IgD-negative memory B cell (primary cell): ENCODE measurements at regions not wholly inside any gene's neighbourhood (a gene's known extent, or its start where the extent isn't known, plus 50 kb on each side); places are given as distances from the start of the nearest gene placed in this dataset.
A peak's percentile ranks its signal among the peaks of the same experiment; 100 is the strongest.
"Not testable (repeated sequence)": the region's sequence is repeated elsewhere in the genome, so short reads cannot be mapped to it uniquely, and the experiment has no call there.

ENCODE experiments used
- H3K27ac Mint-ChIP-seq, 3 donors: one replicate each; pipeline ENCODE4 v1.8.0; 2020 to 2022; ENCODE audit warnings: mild to moderate bottlenecking in 3 of 3, mixed read lengths in 3 of 3, moderate library complexity in 1 of 3
- H3K27me3 Mint-ChIP-seq: one replicate; pipeline ENCODE4 v1.8.0; 2021; ENCODE audit warnings: mixed read lengths
- H3K36me3 Mint-ChIP-seq: one replicate; pipeline ENCODE4 v1.8.0; 2020; ENCODE audit warnings: mild to moderate bottlenecking, mixed read lengths
- H3K4me1 Mint-ChIP-seq, 3 donors: one replicate each; pipeline ENCODE4 v1.8.0; 2020 to 2022; ENCODE audit warnings: mixed read lengths in 3 of 3, mild to moderate bottlenecking in 1 of 3
- H3K4me3 Mint-ChIP-seq, 4 donors: one replicate each; pipeline ENCODE4 v1.8.0; 2020 to 2022; ENCODE audit warnings: mild to moderate bottlenecking in 4 of 4, mixed read lengths in 4 of 4, moderate library complexity in 3 of 4
- H3K9me3 Mint-ChIP-seq, 3 donors: one replicate each; pipeline ENCODE4 v1.8.0; 2020 to 2021; ENCODE audit warnings: mixed read lengths in 3 of 3, mild to moderate bottlenecking in 1 of 3

DNA sequence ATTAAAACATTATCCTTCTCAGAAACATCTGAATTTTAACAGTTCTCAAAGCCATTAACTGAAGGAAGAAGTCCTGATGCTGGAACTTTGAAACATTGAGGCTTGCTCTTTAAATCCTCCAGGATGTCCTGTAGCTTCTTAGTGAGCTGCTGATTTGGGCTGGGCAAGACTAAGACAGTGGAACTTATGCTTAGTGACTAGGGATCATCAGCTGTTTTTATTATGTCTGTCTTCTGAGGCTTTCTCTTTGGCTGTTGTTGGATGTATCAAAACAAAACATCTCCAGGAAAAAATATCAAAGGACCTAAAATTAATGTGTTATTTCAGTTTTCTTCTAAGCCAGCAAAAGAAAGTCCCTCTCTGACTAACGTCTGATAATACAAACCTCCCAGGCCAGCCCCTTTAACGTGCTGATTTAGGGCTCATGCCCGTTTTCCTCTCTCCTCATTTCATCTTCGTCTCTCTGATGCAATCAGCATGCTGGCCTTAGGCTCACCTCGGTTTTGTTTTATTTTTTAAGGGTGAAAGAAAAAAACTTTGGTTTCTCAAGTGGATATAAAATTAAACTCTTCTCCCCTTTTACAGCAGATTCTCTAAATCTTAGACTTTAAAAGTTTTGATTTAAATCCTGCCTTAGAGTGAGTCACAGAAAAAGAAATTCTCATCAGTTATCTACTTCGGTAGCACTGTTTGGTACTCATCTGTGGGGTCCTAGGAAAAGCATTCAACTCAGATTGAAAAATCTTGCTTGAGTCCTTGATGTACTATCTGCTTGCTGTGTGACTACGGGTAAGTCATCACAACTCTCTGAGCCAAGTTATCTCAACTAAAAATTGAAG lies 106.2 kb upstream of the CCDC91 start:
- Mint-ChIP-seq H3K4me1 (peaks cover 2 to 5% (median 4%) of the 10 kb centered on the region in 3 donors), H3K27me3 (peaks cover 3% of the 10 kb centered on the region), H3K36me3 (peaks cover 2% of the 10 kb centered on the region), H3K4me3 (no peak overlapping the region), H3K27ac (no peak overlapping the region), H3K9me3 (peaks cover 0 to 3% (median 1%) of the 10 kb centered on the region in 3 donors)

DNA sequence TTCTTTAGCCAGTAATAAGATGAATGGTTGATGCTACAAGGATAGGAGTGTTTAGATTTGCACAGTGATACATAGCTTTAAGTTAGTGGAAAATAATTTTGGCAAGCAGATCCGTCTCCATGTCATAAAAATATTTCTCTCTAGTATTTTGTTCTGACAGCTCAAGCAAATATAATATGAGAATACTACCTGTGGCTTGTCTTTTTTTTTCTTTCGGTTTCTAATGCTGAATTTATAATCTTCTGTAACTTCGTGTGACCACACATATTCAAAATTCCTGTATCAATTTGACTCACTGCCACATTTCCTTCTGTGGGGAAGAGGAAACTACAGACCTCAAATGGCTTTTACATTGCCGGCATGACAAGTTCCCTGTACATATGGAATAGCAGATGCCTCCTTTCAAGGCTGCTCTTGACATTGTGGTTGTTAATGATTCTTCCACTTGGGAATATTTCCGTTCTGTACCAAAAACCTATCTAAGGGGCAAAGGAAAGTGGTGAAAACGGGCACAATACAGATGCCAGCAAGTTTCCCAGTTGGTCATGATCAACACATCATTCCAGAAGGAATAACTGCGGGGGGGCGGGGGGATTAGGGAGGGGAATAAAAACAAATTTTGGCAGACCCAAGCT lies 103.6 kb upstream of the CCDC91 start:
- H3K4me3 Mint-ChIP-seq, result peak overlapping the region in 1 of 4 donors; percentile 26

DNA sequence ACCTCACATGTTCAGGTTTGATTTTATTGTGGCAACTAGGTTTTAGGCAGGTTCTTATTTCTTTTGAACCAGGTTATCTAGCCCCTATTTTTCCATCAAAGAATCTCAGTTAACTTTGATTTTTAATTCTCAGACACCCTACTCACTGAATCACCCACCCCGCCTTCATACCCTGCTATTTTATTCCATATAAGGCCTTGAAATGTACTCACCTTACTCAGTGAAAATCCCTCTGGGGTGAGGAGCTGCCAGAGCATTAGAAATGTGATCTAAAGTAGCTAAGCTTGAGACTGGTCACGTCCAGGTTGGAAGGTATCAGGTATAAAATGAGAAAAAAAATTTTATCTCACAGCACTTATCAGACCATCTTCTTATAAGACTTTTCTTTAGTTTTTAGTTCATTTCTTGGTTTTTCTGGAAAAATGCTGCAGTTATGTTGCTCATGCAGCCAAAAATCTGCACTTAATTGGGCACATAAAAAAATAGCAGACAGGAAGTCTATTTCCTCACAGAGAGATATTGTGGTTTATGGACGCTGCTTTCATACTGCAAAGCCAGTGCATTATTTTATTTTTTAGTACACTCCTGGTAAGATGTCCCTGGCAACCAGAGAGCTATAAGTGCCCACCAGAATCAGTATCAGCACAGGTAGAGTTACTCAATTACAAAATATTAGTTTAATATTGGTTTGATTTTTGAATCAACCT lies 101.5 kb upstream of the CCDC91 start:
- Mint-ChIP-seq H3K36me3 (peaks cover 2% of the 10 kb centered on the region), H3K27me3 (peaks cover 10% of the 10 kb centered on the region), H3K27ac (no peak overlapping the region), H3K9me3 (peaks cover 0 to 3% (median 3%) of the 10 kb centered on the region in 3 donors), H3K4me1 (peaks cover 2 to 5% (median 4%) of the 10 kb centered on the region in 3 donors), H3K4me3 (no peak overlapping the region)

More for the DNA sequence above, 103.6 kb upstream of the CCDC91 start:
- Mint-ChIP-seq H3K36me3 (peaks cover 2% of the 10 kb centered on the region), H3K27ac (no peak overlapping the region), H3K9me3 (peaks cover 0 to 3% (median 1%) of the 10 kb centered on the region in 3 donors), H3K4me1 (peaks cover 2 to 5% (median 4%) of the 10 kb centered on the region in 3 donors), H3K27me3 (peaks cover 10% of the 10 kb centered on the region)

DNA sequence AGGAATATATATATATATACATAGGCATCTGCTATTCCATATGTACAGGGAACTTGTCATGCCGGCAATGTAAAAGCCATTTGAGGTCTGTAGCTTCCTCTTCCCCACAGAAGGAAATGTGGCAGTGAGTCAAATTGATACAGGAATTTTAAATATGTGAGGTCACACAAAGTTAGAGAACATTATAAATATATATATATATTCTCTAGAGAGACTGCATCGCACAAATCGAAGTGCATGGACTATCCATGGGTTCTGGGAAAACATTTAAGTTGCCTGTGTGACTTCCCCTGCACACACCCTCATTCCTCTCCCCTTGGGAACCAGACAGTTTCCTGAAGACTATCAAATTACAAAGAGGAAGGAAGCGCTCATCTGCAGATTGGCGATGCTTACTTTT lies 100.9 kb upstream of the CCDC91 start:
- Mint-ChIP-seq H3K4me3 (no peak overlapping the region), H3K9me3 (peaks cover 0 to 3% (median 3%) of the 10 kb centered on the region in 3 donors), H3K27me3 (peaks cover 10% of the 10 kb centered on the region), H3K27ac (no peak overlapping the region), H3K4me1 (peaks cover 2 to 5% (median 4%) of the 10 kb centered on the region in 3 donors), H3K36me3 (peaks cover 2% of the 10 kb centered on the region)

DNA sequence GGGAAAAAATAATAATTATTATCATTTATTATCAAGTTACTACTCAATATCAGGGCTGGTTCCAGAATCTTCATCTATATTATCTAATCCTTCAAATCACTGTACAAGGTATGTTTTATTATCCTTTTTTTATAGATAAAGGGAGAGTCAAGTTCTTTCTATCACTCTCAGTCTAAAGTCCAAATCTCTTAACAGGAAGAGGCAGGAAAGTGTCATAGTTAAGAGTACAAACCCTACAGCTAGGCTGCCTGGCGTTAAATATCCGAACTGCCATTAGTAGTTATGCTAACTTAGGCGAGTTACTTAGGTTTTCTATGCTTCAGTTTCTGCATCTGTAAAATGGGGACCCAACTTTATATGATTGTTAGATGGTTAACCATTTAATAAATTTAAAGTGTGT lies 99.4 kb upstream of the CCDC91 start:
- peaks cover 0 to 3% (median 0%) of the 10 kb centered on the region in 3 donors for H3K9me3 Mint-ChIP-seq
- H3K27ac Mint-ChIP-seq, result no peak overlapping the region
- H3K4me1 Mint-ChIP-seq, result peaks cover 2 to 5% (median 4%) of the 10 kb centered on the region in 3 donors
- H3K27me3 Mint-ChIP-seq, result peaks cover 10% of the 10 kb centered on the region
- H3K4me3 Mint-ChIP-seq, result no peak overlapping the region
- H3K36me3 Mint-ChIP-seq, result peaks cover 2% of the 10 kb centered on the region

DNA sequence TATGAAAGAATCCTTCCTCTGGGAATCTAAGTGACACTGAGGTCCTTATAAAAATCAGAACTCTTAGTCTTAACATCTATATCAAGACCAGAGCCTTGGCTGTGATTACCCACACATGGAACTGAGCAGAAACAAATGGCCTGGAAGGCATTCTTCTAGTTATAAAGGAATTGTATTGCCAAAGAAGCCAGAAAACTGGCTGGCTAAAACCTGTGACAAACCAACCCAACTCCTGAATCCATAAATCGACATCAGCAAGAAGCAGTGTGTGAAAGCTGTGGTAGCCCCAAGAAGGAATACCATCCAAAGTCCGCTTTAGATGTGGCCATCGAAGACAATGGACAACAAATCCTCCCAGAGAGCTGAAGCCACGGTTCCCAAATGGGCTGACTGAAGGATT lies 97.9 kb upstream of the CCDC91 start:
- H3K4me1 Mint-ChIP-seq, result peaks cover 0 to 3% (median 0%) of the 10 kb centered on the region in 3 donors
- H3K36me3 Mint-ChIP-seq, result no peaks in the 10 kb centered on the region
- H3K27me3 Mint-ChIP-seq, result peaks cover 7% of the 10 kb centered on the region
- no peak overlapping the region for H3K27ac Mint-ChIP-seq
- H3K9me3 Mint-ChIP-seq, result peaks cover 0 to 2% (median 0%) of the 10 kb centered on the region in 3 donors
- no peak overlapping the region for H3K4me3 Mint-ChIP-seq

DNA sequence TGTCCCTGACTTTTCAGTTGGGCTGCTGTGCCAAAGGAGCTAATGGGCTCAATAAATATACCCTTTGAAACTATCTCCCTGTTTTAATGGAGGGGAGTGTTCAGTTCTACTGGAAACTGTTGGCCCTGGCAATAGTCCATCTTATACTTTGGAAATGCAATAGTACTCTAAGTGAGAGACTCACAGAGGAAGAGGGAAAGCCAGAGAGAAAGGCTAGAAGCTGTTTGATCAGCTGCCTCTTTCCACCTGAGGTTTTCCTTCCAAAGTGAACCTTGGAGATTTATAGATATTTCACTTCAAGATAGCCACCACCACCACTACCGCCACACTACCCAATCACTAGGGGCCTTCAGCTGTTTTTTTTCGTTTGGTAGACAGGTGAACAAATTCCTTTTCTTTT lies 93.6 kb upstream of the CCDC91 start:
- Mint-ChIP-seq H3K36me3 (no peaks in the 10 kb centered on the region), H3K4me1 (peaks cover 0 to 3% (median 0%) of the 10 kb centered on the region in 3 donors), H3K9me3 (peaks cover 0 to 3% (median 0%) of the 10 kb centered on the region in 3 donors), H3K4me3 (no peak overlapping the region), H3K27ac (no peak overlapping the region), H3K27me3 (no peaks in the 10 kb centered on the region)

DNA sequence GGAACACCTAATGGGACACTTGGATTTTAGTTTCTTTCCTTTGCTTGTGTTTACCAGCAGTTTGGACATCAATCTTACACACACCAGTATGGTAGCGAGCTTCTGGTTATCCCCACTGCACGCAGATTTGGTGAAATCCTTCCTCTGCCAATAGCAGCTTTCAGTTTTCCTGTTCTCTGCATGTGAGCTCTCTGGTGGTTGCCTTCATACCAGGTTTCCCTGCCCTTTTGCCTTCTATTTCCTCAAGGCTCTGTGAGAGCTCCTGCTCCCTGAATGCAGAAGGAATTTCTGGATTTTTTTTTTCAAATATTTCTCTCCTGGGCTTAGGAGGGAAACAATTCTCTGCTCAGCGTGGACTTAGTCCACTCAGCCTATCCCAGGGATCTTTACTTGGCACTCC lies 93.0 kb upstream of the CCDC91 start:
- no peak overlapping the region for H3K4me3 Mint-ChIP-seq
- peaks cover 0 to 3% (median 0%) of the 10 kb centered on the region in 3 donors for H3K4me1 Mint-ChIP-seq
- no peaks in the 10 kb centered on the region for H3K36me3 Mint-ChIP-seq
- H3K27me3 Mint-ChIP-seq, result no peaks in the 10 kb centered on the region
- no peak overlapping the region for H3K27ac Mint-ChIP-seq
- H3K9me3 Mint-ChIP-seq, result peaks cover 0 to 2% (median 0%) of the 10 kb centered on the region in 3 donors

DNA sequence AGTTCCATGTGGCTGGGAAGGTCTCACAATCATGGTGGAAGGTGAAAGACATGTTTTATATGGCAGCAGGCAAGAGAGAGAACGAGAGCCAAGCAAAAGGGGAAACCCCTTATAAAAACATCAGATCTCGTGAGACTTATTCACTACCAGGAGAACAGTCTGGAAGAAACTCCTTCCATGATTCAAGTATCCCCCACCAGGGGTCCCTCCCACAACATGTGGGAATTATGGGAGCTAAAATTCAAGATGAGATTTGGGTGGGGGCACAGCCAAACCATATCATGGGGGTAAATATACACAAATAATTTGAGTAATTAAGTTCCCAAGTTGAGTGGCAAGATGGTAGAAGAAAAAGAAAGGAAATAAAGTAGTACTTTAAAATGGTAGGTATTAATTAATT lies 91.0 kb upstream of the CCDC91 start:
- H3K4me3 Mint-ChIP-seq, H3K36me3 Mint-ChIP-seq, H3K9me3 Mint-ChIP-seq, H3K27ac Mint-ChIP-seq, H3K27me3 Mint-ChIP-seq, H3K4me1 Mint-ChIP-seq: not testable (repeated sequence)

DNA sequence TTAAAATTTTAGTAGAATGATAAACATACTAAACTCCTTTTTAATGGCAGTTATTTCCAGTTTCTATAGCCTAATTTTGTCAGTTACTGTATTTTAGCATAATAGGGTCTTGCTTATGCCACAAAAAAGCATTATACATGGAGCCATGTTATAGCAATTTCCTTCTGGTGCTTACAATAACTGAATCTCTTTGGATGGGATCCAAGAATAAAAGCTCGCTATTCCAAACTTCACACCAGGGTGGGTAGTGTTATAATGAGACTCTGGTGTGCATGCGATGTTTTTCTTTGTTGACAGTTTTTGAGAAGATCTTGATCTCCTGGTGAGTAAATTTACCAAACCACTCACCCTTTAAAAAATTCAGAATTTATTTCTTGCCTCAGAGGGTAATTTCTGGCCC lies 90.4 kb upstream of the CCDC91 start:
- Mint-ChIP-seq H3K9me3 (peaks cover 0 to 2% (median 0%) of the 10 kb centered on the region in 3 donors), H3K27ac (no peak overlapping the region), H3K4me3 (no peak overlapping the region), H3K4me1 (peaks cover 0 to 3% (median 0%) of the 10 kb centered on the region in 3 donors), H3K27me3 (no peaks in the 10 kb centered on the region), H3K36me3 (no peaks in the 10 kb centered on the region)

DNA sequence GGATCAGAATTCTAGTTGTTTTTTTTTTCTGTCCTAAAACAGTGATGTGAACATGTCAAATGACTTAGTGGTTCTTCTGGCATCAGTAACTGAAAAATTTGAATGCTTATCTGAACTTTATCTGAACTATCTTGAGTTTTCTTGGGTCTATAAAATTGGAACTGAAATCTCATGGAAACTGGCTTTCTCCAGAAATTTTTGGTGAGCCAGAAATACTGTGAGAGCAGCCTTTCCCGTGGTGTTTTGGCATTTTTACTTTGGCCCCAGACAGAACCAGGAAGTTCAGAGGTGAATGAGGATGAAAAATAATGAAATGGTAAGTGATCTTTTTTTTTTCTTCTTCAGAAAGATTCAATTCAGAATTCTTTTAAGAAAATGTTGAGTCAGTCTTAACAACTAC lies 89.5 kb upstream of the CCDC91 start:
- no peak overlapping the region for H3K4me3 Mint-ChIP-seq
- peaks cover 0 to 3% (median 0%) of the 10 kb centered on the region in 3 donors for H3K4me1 Mint-ChIP-seq
- peaks cover 1% of the 10 kb centered on the region for H3K27me3 Mint-ChIP-seq
- no peak overlapping the region for H3K27ac Mint-ChIP-seq
- no peaks in the 10 kb centered on the region for H3K36me3 Mint-ChIP-seq
- peaks cover 0 to 2% (median 0%) of the 10 kb centered on the region in 3 donors for H3K9me3 Mint-ChIP-seq

DNA sequence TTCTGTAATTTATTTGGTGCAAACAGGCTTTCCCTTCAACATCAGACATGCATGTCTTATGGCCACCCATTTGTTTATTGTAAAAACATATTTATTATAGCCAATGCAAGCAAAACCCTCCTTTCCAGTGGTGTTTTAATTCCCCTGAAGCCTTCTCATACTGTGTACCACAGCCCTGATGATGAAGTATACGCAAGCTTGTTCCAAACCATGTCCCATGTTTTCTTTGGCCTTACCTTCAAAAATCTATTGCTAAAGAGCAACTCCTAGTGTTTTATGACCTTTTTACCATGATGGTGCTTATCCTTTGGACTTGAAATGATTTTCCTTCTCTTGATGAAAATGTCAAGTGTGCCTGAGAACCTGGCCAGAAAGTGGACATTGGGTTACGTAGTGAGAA lies 85.9 kb upstream of the CCDC91 start:
- Mint-ChIP-seq H3K27ac (no peak overlapping the region), H3K4me1 (no peaks in the 10 kb centered on the region), H3K9me3 (peaks cover 0 to 4% (median 0%) of the 10 kb centered on the region in 3 donors), H3K27me3 (peaks cover 1% of the 10 kb centered on the region), H3K4me3 (no peak overlapping the region), H3K36me3 (no peaks in the 10 kb centered on the region)

DNA sequence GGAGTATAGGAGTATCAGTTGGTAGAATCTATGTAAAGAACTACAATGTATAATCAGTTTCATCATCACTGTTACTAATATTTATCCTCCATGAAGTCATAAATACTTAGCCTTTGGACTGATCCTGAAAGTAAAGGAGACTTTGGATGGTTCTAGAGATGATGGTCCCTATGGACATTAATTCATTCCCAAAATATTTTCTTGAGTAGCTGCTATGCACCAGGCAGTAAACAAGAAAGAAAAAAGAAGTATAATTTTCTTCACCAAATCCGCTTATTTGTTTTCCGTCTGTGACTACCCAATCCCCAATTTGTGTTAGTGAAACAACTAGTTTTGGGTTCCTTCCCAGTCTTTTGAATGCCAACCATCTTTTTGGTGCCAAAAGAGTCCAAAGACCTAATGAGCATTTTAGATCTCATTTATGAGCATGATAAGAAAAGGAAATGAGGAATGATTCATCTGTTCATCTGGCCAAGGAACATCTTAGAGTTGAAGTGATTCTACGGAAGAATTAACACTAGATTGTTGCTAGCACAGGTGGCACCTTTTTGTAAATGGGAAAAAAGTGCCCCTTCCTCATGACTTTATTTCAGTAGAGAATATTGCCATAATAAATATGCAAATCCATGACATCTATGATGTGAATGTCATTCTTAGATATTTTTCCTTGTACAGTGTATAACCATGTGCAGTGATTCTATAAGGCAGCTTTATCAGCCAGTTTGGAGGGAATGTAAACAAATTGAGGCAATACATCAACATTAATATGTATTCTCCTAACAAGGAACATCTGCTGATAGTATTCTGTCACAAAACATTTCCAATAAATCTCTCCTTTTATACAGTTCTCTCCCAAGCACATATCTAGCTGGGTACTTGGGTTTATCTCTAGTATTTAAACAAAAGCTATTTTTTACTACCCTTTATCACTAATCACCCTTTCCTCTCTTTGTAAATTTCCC lies 85.1 kb upstream of the CCDC91 start:
- H3K27me3 Mint-ChIP-seq, result peaks cover 1% of the 10 kb centered on the region
- H3K9me3 Mint-ChIP-seq, result peaks cover 0 to 4% (median 0%) of the 10 kb centered on the region in 3 donors
- no peaks in the 10 kb centered on the region for H3K4me1 Mint-ChIP-seq
- peak overlapping the region in 1 of 4 donors; percentile 33 for H3K4me3 Mint-ChIP-seq
- no peaks in the 10 kb centered on the region for H3K36me3 Mint-ChIP-seq
- H3K27ac Mint-ChIP-seq, result no peak overlapping the region

DNA sequence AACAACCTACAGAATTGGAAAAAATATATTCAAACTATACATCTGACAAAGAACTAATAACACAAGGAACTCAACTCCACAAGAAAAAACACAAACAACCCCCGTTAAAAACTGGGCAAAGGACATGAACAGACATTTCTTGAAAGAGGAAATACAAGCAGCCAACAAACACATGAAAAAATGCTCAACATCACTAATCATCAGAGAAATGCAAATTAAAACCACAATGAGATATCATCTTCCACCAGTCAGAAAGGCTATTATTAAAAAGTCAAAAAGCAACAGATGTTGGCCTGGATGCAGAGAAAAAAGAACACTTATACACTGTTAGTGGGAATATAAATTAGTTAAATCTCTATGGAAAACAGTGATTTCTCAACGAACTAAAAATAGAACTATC lies 82.6 kb upstream of the CCDC91 start:
- Mint-ChIP-seq H3K27me3 (peaks cover 1% of the 10 kb centered on the region), H3K4me1 (no peaks in the 10 kb centered on the region), H3K27ac (no peak overlapping the region)

More for the DNA sequence above, 82.6 kb upstream of the CCDC91 start:
- Mint-ChIP-seq H3K4me3 (peak overlapping the region in 1 of 4 donors; percentile 2), H3K9me3 (peaks cover 0 to 4% (median 0%) of the 10 kb centered on the region in 3 donors), H3K36me3 (peaks cover 3% of the 10 kb centered on the region)
